ENCODE measurements at regions not wholly inside any gene's neighbourhood (a gene's known extent, or its start where the extent isn't known, plus 50 kb on each side); places are given as distances from the start of the nearest gene placed in this dataset.

DNA sequence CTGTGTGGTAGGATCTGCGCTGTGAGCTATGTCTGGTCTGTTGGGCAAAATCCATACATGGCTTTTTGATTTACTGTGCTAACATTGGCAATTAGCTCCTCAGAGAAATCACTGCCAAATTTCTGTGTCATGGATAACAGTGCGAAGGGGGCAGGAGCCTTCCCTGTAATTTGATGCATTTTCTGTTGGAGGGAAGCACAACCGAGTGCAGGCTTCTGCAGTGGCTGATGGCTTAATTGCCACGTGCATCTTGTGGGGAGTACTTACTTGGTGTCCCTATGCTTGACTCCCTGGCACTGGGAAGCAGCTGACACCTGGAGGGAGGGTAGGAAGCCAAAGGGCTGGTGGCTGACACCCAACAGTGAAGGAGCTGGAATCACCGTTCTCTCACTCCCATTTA, 99.3 kb upstream of the PROKR2 start:
- H3K4me1 Mint-ChIP-seq, result peaks cover 7 to 11% of the 10 kb centered on the region in 2 experiments; a peak in 3 of 4 replicates
- H2BK120ac ChIP-seq (ENCODE audit: low read depth, low read length, poor library complexity, severe bottlenecking), result no peak overlapping the region
- no peaks in the 10 kb centered on the region; the same call in 1 of the 2 replicates for H3K27me3 Mint-ChIP-seq (ENCODE audit: low read depth)
- H2BK12ac ChIP-seq (ENCODE audit: insufficient read length, low read depth, low read length), result no peak overlapping the region
- H3K27me3 ChIP-seq (ENCODE audit: insufficient read depth, low read length), result no peaks in the 10 kb centered on the region; the same call in 1 of the 2 replicates
- TF ChIP-seq, protein P1, sequence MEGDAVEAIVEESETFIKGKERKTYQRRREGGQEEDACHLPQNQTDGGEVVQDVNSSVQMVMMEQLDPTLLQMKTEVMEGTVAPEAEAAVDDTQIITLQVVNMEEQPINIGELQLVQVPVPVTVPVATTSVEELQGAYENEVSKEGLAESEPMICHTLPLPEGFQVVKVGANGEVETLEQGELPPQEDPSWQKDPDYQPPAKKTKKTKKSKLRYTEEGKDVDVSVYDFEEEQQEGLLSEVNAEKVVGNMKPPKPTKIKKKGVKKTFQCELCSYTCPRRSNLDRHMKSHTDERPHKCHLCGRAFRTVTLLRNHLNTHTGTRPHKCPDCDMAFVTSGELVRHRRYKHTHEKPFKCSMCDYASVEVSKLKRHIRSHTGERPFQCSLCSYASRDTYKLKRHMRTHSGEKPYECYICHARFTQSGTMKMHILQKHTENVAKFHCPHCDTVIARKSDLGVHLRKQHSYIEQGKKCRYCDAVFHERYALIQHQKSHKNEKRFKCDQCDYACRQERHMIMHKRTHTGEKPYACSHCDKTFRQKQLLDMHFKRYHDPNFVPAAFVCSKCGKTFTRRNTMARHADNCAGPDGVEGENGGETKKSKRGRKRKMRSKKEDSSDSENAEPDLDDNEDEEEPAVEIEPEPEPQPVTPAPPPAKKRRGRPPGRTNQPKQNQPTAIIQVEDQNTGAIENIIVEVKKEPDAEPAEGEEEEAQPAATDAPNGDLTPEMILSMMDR (conservative IDR thresholded peaks at IDR 0.05), result no peak
- H4K91ac ChIP-seq (ENCODE audit: insufficient read length, low read depth, low read length), result no peak overlapping the region
- no peak overlapping the region for H3K4me2 ChIP-seq (ENCODE audit: insufficient read depth, insufficient read length, low read length)
- no peaks in the 10 kb centered on the region for H3K4me1 ChIP-seq (ENCODE audit: insufficient read depth, low read length)
- no peaks in the 10 kb centered on the region; a peak in 2 of 5 replicates for H3K9me3 Mint-ChIP-seq
- no peak overlapping the region for H4K5ac ChIP-seq (ENCODE audit: insufficient read length, low read depth, low read length)
- H2AFZ ChIP-seq (ENCODE audit: low read length), result no peak overlapping the region
- H2BK15ac ChIP-seq (ENCODE audit: low read depth, low read length), result no peak overlapping the region
- H3K18ac ChIP-seq (ENCODE audit: insufficient read length, low read depth, low read length), result no peak overlapping the region
- no peak for DNase-seq
- no peaks in the 10 kb centered on the region for H3K23me2 ChIP-seq (ENCODE audit: insufficient read length, low read depth, low read length, poor library complexity, severe bottlenecking)
- H3K4ac ChIP-seq (ENCODE audit: low read depth, low read length), result no peak overlapping the region
- no CpG with 5 or more reads among the region's 5 CpGs for WGBS (ENCODE audit: extremely low coverage, insufficient read length, low lambda C conversion rate)
- no peak overlapping the region for H4K8ac ChIP-seq (replicated peaks; ENCODE audit: insufficient read length, low read depth, low read length)
- no peak overlapping the region for H3T11ph ChIP-seq (ENCODE audit: low read length)
- no peak overlapping the region for H3K23ac ChIP-seq (ENCODE audit: insufficient read length, low read depth, low read length)
- no peak overlapping the region for H2BK5ac ChIP-seq (ENCODE audit: insufficient read length, low read length)
- no peak overlapping the region for H3K14ac ChIP-seq (ENCODE audit: insufficient read depth, low read length)
- no peaks in the 10 kb centered on the region for H3K9me3 ChIP-seq (ENCODE audit: control insufficient read depth, low read depth, low read length)
- no peak overlapping the region for H3K27ac ChIP-seq (ENCODE audit: insufficient read length, low read depth, low read length)
- H3K79me2 ChIP-seq (ENCODE audit: insufficient read depth, low read length), result no peaks in the 10 kb centered on the region
- no peak overlapping the region for H3K56ac ChIP-seq (ENCODE audit: insufficient read length, low read depth, low read length)
- no peak overlapping the region for H3K9ac ChIP-seq (ENCODE audit: extremely low read depth, insufficient read length, low read length)
- no peaks in the 10 kb centered on the region for H3K79me1 ChIP-seq (ENCODE audit: insufficient read depth, low read depth, low read length, poor library complexity, severe bottlenecking)
- H3K4me3 Mint-ChIP-seq, result no peak overlapping the region
- no peaks in the 10 kb centered on the region for H3K36me3 Mint-ChIP-seq (ENCODE audit: insufficient read depth in 1 of 3, low read depth in 3 of 3)
- no peaks in the 10 kb centered on the region for H4K20me1 ChIP-seq (ENCODE audit: control insufficient read depth, insufficient read depth, insufficient read length)
- no peak overlapping the region for H3K27ac Mint-ChIP-seq
- H2BK20ac ChIP-seq (ENCODE audit: low read depth, low read length, poor library complexity, severe bottlenecking), result no peak overlapping the region
- H2AK5ac ChIP-seq (ENCODE audit: insufficient read length, low read length), result no peak overlapping the region

Measured in H9 (cell line).